ENCODE measurements at regions not wholly inside any gene's neighbourhood (a gene's known extent, or its start where the extent isn't known, plus 50 kb on each side); places are given as distances from the start of the nearest gene placed in this dataset.

- Histone ChIP-seq H4K20me1 (ENCODE audit: control insufficient read depth, extremely low read depth, insufficient read depth, low read length) (no peaks in the 10 kb centered on the region), H3K9me3 (ENCODE audit: control insufficient read depth, insufficient read depth, low read depth, low read length) (no peaks in the 10 kb centered on the region), H3K27ac (ENCODE audit: insufficient read depth, low read length) (no peak overlapping the region), H3K36me3 (ENCODE audit: control insufficient read depth, insufficient read depth, low read length) (no peaks in the 10 kb centered on the region), H3K27me3 (ENCODE audit: control insufficient read depth, insufficient read depth, low read length) (no peaks in the 10 kb centered on the region), H3K4me2 (ENCODE audit: extremely low read depth, insufficient read depth, low read length) (no peak overlapping the region), H2AFZ (ENCODE audit: low read length) (no peak overlapping the region), H3K9ac (ENCODE audit: insufficient read depth, low read length) (no peak overlapping the region), H3K79me2 (ENCODE audit: control insufficient read depth, insufficient read depth, low read length) (no peaks in the 10 kb centered on the region), H3K4me1 (ENCODE audit: control insufficient read depth, extremely low read depth, insufficient read depth, low read length) (no peaks in the 10 kb centered on the region), H3K4me3 (replicated peaks in 1 of 4; ENCODE audit: control extremely low read depth in 1 of 4, insufficient read depth in 1 of 4, low read depth in 3 of 4, low read length in 4 of 4) (no peak overlapping the region)
- TF ChIP-seq CTCF (conservative IDR thresholded peaks at IDR 0.05 in 1 of 2, IDR thresholded peaks at IDR 0.05 in 1 of 2; ENCODE audit: low read depth in 1 of 2, low read length in 2 of 2) (no peak), EZH2 (IDR thresholded peaks at IDR 0.05; ENCODE audit: low read length, missing control alignments) (no peak)
- DNase-seq (ENCODE audit: low read depth in 2 of 2), result no peak
These were observed 152.4 kb downstream of the IRX5 start for GRCh38 chr16:55083052-55083451.

- H3K27ac ChIP-seq (ENCODE audit: insufficient read depth, low read length), result no peak overlapping the region
- H3K4me1 ChIP-seq (ENCODE audit: control insufficient read depth, extremely low read depth, insufficient read depth, low read length), result no peaks in the 10 kb centered on the region
- no peak overlapping the region for H2AFZ ChIP-seq (ENCODE audit: low read length)
These were observed 157.4 kb downstream of the IRX5 start for GRCh38 chr16:55088098-55088497.

GRCh38 chr16:55089600-55089999 is 158.9 kb downstream of the IRX5 start:
- Histone ChIP-seq H3K27me3 (ENCODE audit: control insufficient read depth, insufficient read depth, low read length) (no peaks in the 10 kb centered on the region), H3K27ac (ENCODE audit: insufficient read depth, low read length) (no peak overlapping the region), H3K79me2 (ENCODE audit: control insufficient read depth, insufficient read depth, low read length) (no peaks in the 10 kb centered on the region), H3K9me3 (ENCODE audit: control insufficient read depth, insufficient read depth, low read depth, low read length) (no peaks in the 10 kb centered on the region), H3K36me3 (ENCODE audit: control insufficient read depth, insufficient read depth, low read length) (no peaks in the 10 kb centered on the region), H3K9ac (ENCODE audit: insufficient read depth, low read length) (no peak overlapping the region), H4K20me1 (ENCODE audit: control insufficient read depth, extremely low read depth, insufficient read depth, low read length) (no peaks in the 10 kb centered on the region), H2AFZ (ENCODE audit: low read length) (no peak overlapping the region), H3K4me1 (ENCODE audit: control insufficient read depth, extremely low read depth, insufficient read depth, low read length) (no peaks in the 10 kb centered on the region), H3K4me3 (replicated peaks in 1 of 4; ENCODE audit: control extremely low read depth in 1 of 4, insufficient read depth in 1 of 4, low read depth in 3 of 4, low read length in 4 of 4) (no peak overlapping the region), H3K4me2 (ENCODE audit: extremely low read depth, insufficient read depth, low read length) (no peak overlapping the region)
- TF ChIP-seq CTCF (conservative IDR thresholded peaks at IDR 0.05 in 1 of 2, IDR thresholded peaks at IDR 0.05 in 1 of 2; ENCODE audit: low read depth in 1 of 2, low read length in 2 of 2) (no peak), EZH2 (IDR thresholded peaks at IDR 0.05; ENCODE audit: low read length, missing control alignments) (no peak)
- no peak for DNase-seq (ENCODE audit: low read depth in 2 of 2)

More at GRCh38 chr16:55088098-55088497, 157.4 kb downstream of the IRX5 start:
- no peak overlapping the region for H3K4me2 ChIP-seq (ENCODE audit: extremely low read depth, insufficient read depth, low read length)
- H3K27me3 ChIP-seq (ENCODE audit: control insufficient read depth, insufficient read depth, low read length), result no peaks in the 10 kb centered on the region
- no peak for TF ChIP-seq EZH2 (IDR thresholded peaks at IDR 0.05; ENCODE audit: low read length, missing control alignments)
- TF ChIP-seq CTCF (conservative IDR thresholded peaks at IDR 0.05 in 1 of 2, IDR thresholded peaks at IDR 0.05 in 1 of 2; ENCODE audit: low read depth in 1 of 2, low read length in 2 of 2), result no peak
- no peaks in the 10 kb centered on the region for H3K36me3 ChIP-seq (ENCODE audit: control insufficient read depth, insufficient read depth, low read length)
- no peak overlapping the region for H3K4me3 ChIP-seq (replicated peaks in 1 of 4; ENCODE audit: control extremely low read depth in 1 of 4, insufficient read depth in 1 of 4, low read depth in 3 of 4, low read length in 4 of 4)
- no peaks in the 10 kb centered on the region for H4K20me1 ChIP-seq (ENCODE audit: control insufficient read depth, extremely low read depth, insufficient read depth, low read length)
- DNase-seq (ENCODE audit: low read depth in 2 of 2), result no peak
- no peak overlapping the region for H3K9ac ChIP-seq (ENCODE audit: insufficient read depth, low read length)
- H3K9me3 ChIP-seq (ENCODE audit: control insufficient read depth, insufficient read depth, low read depth, low read length), result no peaks in the 10 kb centered on the region
- no peaks in the 10 kb centered on the region for H3K79me2 ChIP-seq (ENCODE audit: control insufficient read depth, insufficient read depth, low read length)

Data from fibroblast of lung (primary cell).